Loucy (cell line): ENCODE measurements at regions not wholly inside any gene's neighbourhood (a gene's known extent, or its start where the extent isn't known, plus 50 kb on each side); places are given as distances from the start of the nearest gene placed in this dataset.
"Not testable (repeated sequence)": the region's sequence is repeated elsewhere in the genome, so short reads cannot be mapped to it uniquely, and the experiment has no call there.

Experiments used
- H2AFZ ChIP-seq: fragments of 200-600 bp; sonication (generic); 2 replicates; pipeline ENCODE4 v1.6.0; 2016; ENCODE audit warnings: antibody characterized with exemption, mild to moderate bottlenecking, low read length, moderate library complexity
- H3F3A ChIP-seq: fragments of 200-600 bp; 2 replicates; pipeline ENCODE4 v1.6.0; 2016; ENCODE audit warnings: antibody characterized with exemption, low read depth, mild to moderate bottlenecking
- H3K27me3 ChIP-seq: fragments of 200-600 bp; sonication (generic); 2 replicates; pipeline ENCODE4 v1.6.1; 2014; ENCODE audit warnings: low read length, mild to moderate bottlenecking; ENCODE audit not compliant: insufficient read depth, poor library complexity, severe bottlenecking
- H3K36me3 ChIP-seq: fragments of 200-600 bp; sonication (generic); 2 replicates; pipeline ENCODE4 v1.6.1; 2016; ENCODE audit warnings: low read length; ENCODE audit not compliant: insufficient read depth
- H3K4me1 ChIP-seq: fragments of 200-600 bp; sonication (generic); 2 replicates; pipeline ENCODE4 v1.5.1; 2014; ENCODE audit warnings: low read length, mild to moderate bottlenecking; ENCODE audit not compliant: insufficient read depth, poor library complexity, severe bottlenecking
- H3K4me2 ChIP-seq: fragments of 200-600 bp; sonication (generic); 2 replicates; pipeline ENCODE4 v1.6.0; 2014; ENCODE audit warnings: antibody characterized with exemption, low read length, low read depth, mild to moderate bottlenecking; ENCODE audit not compliant: poor library complexity, severe bottlenecking
- H3K4me3 ChIP-seq: fragments of 200-600 bp; sonication (generic); 2 replicates; pipeline ENCODE4 v1.5.1; 2014; ENCODE audit warnings: low read length, mild to moderate bottlenecking, mixed read lengths; ENCODE audit not compliant: poor library complexity, severe bottlenecking
- H3K79me2 ChIP-seq: fragments of 200-600 bp; sonication (generic); 2 replicates; pipeline ENCODE4 v1.6.1; 2014; ENCODE audit warnings: low read length; ENCODE audit not compliant: insufficient read depth
- H3K9ac ChIP-seq: fragments of 200-600 bp; sonication (generic); 2 replicates; pipeline ENCODE4 v1.6.0; 2014; ENCODE audit warnings: mild to moderate bottlenecking, low read depth, low read length, moderate library complexity; ENCODE audit not compliant: poor library complexity, severe bottlenecking
- H3K9me2 ChIP-seq: fragments of 200-600 bp; sonication (generic); replicated peaks from 2 replicates; pipeline ENCODE4 v1.6.1; 2016; ENCODE audit warnings: low read depth, low read length, mixed read lengths
- H3K9me3 ChIP-seq: fragments of 200-600 bp; sonication (generic); 2 replicates; pipeline ENCODE4 v1.6.1; 2014; ENCODE audit warnings: mild to moderate bottlenecking, antibody characterized with exemption, low read length, low read depth; ENCODE audit not compliant: insufficient read depth
- H4K20me1 ChIP-seq: fragments of 200-600 bp; sonication (generic); 2 replicates; pipeline ENCODE4 v1.6.0; 2014; ENCODE audit warnings: antibody characterized with exemption, low read length, mild to moderate bottlenecking; ENCODE audit not compliant: insufficient read depth, poor library complexity, severe bottlenecking
- EZH2phosphoT487 ChIP-seq: fragments of 200-600 bp; IDR thresholded peaks from 2 replicates; pipeline ENCODE4 v1.6.1; 2018; ENCODE audit warnings: antibody characterized with exemption, mild to moderate bottlenecking, moderate library complexity, borderline replicate concordance
- TF ChIP-seq, protein P1 (sequence below): fragments of 200-600 bp; sonication (generic); conservative IDR thresholded peaks from 2 replicates; pipeline ENCODE4 v1.5.1; 2014; ENCODE audit warnings: mild to moderate bottlenecking, antibody characterized with exemption, low read length

GRCh38 chr15:49723981-49724380, 103.1 kb downstream of the DTWD1 start:
- Histone ChIP-seq H3K9ac (no peak overlapping the region), H3K27me3 (no peaks in the 10 kb centered on the region), H3K4me1 (no peaks in the 10 kb centered on the region), H3K9me2 (no peaks in the 10 kb centered on the region), H3K79me2 (no peaks in the 10 kb centered on the region), H2AFZ (no peak overlapping the region), H3K4me2 (no peak overlapping the region), H3K4me3 (no peak overlapping the region), H3F3A (no peaks in the 10 kb centered on the region), H4K20me1 (no peaks in the 10 kb centered on the region), H3K36me3 (no peaks in the 10 kb centered on the region), H3K9me3 (peaks cover 4% of the 10 kb centered on the region; the same call in 1 of the 2 replicates)
- TF ChIP-seq, protein P1, sequence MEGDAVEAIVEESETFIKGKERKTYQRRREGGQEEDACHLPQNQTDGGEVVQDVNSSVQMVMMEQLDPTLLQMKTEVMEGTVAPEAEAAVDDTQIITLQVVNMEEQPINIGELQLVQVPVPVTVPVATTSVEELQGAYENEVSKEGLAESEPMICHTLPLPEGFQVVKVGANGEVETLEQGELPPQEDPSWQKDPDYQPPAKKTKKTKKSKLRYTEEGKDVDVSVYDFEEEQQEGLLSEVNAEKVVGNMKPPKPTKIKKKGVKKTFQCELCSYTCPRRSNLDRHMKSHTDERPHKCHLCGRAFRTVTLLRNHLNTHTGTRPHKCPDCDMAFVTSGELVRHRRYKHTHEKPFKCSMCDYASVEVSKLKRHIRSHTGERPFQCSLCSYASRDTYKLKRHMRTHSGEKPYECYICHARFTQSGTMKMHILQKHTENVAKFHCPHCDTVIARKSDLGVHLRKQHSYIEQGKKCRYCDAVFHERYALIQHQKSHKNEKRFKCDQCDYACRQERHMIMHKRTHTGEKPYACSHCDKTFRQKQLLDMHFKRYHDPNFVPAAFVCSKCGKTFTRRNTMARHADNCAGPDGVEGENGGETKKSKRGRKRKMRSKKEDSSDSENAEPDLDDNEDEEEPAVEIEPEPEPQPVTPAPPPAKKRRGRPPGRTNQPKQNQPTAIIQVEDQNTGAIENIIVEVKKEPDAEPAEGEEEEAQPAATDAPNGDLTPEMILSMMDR = no peak
- TF ChIP-seq EZH2phosphoT487 = no peak

GRCh38 chr15:49731187-49732099, 110.6 kb downstream of the DTWD1 start:
- H3K36me3 ChIP-seq = no peaks in the 10 kb centered on the region
- no peaks in the 10 kb centered on the region for H3K9me3 ChIP-seq
- no peaks in the 10 kb centered on the region for H4K20me1 ChIP-seq
- no peaks in the 10 kb centered on the region for H3K79me2 ChIP-seq
- H3F3A ChIP-seq = no peaks in the 10 kb centered on the region
- no peak overlapping the region for H3K4me3 ChIP-seq
- H2AFZ ChIP-seq = no peak overlapping the region
- H3K4me1 ChIP-seq = no peaks in the 10 kb centered on the region
- no peaks in the 10 kb centered on the region for H3K27me3 ChIP-seq
- H3K9ac ChIP-seq = no peak overlapping the region
- H3K9me2 ChIP-seq = no peaks in the 10 kb centered on the region
- TF ChIP-seq, protein P1 = no peak
- no peak for TF ChIP-seq EZH2phosphoT487
- H3K4me2 ChIP-seq = no peak overlapping the region

GRCh38 chr15:49732109-49732508, 111.3 kb downstream of the DTWD1 start:
- H3F3A ChIP-seq, H3K36me3 ChIP-seq, H3K27me3 ChIP-seq, H3K9me3 ChIP-seq, H2AFZ ChIP-seq, H3K4me1 ChIP-seq, H4K20me1 ChIP-seq, H3K79me2 ChIP-seq, H3K4me3 ChIP-seq, H3K9me2 ChIP-seq, H3K9ac ChIP-seq, H3K4me2 ChIP-seq: not testable (repeated sequence)

DNA sequence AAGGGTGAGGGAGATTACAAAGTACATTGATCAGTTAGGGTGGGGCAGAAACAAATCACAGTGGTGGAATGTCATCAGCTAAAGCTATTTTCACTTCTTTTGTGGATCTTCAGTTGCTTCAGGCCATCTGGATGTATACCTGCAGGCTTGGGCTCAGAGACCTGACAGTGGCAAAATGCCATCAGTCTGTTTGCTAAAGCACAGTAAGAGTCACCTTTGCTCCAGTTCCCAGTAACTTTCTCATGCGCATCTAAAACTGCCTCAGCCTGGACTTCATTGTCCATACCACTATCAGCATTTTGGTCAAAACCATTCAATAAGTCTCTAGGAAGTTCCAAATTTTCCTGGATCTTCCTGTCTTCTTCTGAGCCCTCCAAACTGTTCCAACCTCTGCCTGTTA, 113.2 kb downstream of the DTWD1 start:
- H3K27me3 ChIP-seq, H3K9me2 ChIP-seq, H3K9ac ChIP-seq, H3K36me3 ChIP-seq, H3K9me3 ChIP-seq, H4K20me1 ChIP-seq, H3K79me2 ChIP-seq, H3F3A ChIP-seq, H3K4me3 ChIP-seq, H3K4me2 ChIP-seq, H2AFZ ChIP-seq: not testable (repeated sequence)
- peaks cover 15% of the 10 kb centered on the region for H3K4me1 ChIP-seq
